HCT116 (cell line): ENCODE measurements at regions not wholly inside any gene's neighbourhood (a gene's known extent, or its start where the extent isn't known, plus 50 kb on each side); places are given as distances from the start of the nearest gene placed in this dataset.

Experiments used
- ATAC-seq: fragments of 200-7000 bp; cut with Tn5 transposase; 2 replicates; pipeline ENCODE4 v1.9.1; 2020; ENCODE audit warnings: mild to moderate bottlenecking, moderate library complexity
- BruUV-seq: library from RNA; stranded (reverse); fragments of 400-500 nt; replicated peaks from 2 replicates; lab custom pipeline; 2021; lab: Mats Ljungman, UMichigan
- CTCF ChIA-PET: fragments of 300-600 bp; sonication (Branson Sonifier 250); formaldehyde crosslinking; loops from one replicate; lab custom pipeline; 2021; ENCODE audit warnings: antibody characterized with exemption; lab: Charles Lee
- POLR2A ChIA-PET: fragments of 300-600, 350-600 bp; sonication (Branson Sonifier 250); formaldehyde crosslinking; loops from one replicate; lab custom pipeline; 2021; ENCODE audit warnings: antibody characterized with exemption; lab: Charles Lee
- RAD21 ChIA-PET, 2 experiments: fragments of 300-600 bp; sonication (Branson Sonifier 250); formaldehyde crosslinking; loops; one replicate each; lab custom pipeline; 2023; ENCODE audit warnings: low total read pairs in 2 of 2; ENCODE audit not compliant: uncharacterized antibody in 2 of 2, unreplicated experiment in 2 of 2, low non-redundant PET in 1 of 2; lab: Charles Lee
- DNase-seq: peaks from one replicate; pipeline ENCODE4 v3.0.0-alpha.2; 2010; ENCODE audit warnings: low read depth, low spot score
- H2AFZ ChIP-seq: fragments of 200-600 bp; shearing (Covaris generic), sonication (generic); 2 replicates; pipeline ENCODE4 v1.6.1; 2017; ENCODE audit warnings: low read depth, mixed run types, mixed read lengths, antibody characterized with exemption, low read length; ENCODE audit not compliant: poor library complexity, severe bottlenecking
- H3K27ac ChIP-seq: 2 replicates; pipeline ENCODE4 v1.5.1; 2012; ENCODE audit warnings: low read depth, low read length
- H3K27me3 ChIP-seq: fragments of 200-600 bp; sonication (generic); 2 replicates; pipeline ENCODE4 v1.6.1; 2016; ENCODE audit warnings: mixed run types, low read length, mixed read lengths; ENCODE audit not compliant: insufficient read depth
- H3K36me3 ChIP-seq, 2 experiments: fragments of 200-500 bp in 1 of 2; fragments of 200-600 bp in 1 of 2; sonication (Bioruptor generic) in 1 of 2; sonication (generic) in 1 of 2; 2 replicates each; pipeline versions ENCODE4 v1.5.1 to v1.6.1; 2014 to 2016; ENCODE audit warnings: low read length in 2 of 2, inconsistent platforms in 1 of 2, mixed read lengths in 1 of 2, mixed run types in 1 of 2; ENCODE audit not compliant: insufficient read depth in 2 of 2, control insufficient read depth in 1 of 2
- H3K4me1 ChIP-seq, 2 experiments: fragments of 200-600 bp in 1 of 2; sonication (generic) in 1 of 2; 2 replicates each; pipeline versions ENCODE4 v1.5.1 to v1.6.1; 2012 to 2017; ENCODE audit warnings: low read length in 2 of 2, inconsistent platforms in 1 of 2, mild to moderate bottlenecking in 1 of 2, mixed read lengths in 1 of 2, mixed run types in 1 of 2, moderate library complexity in 1 of 2; ENCODE audit not compliant: insufficient read depth in 2 of 2, control insufficient read depth in 1 of 2
- H3K4me2 ChIP-seq: fragments of 200-600 bp; sonication (generic); 2 replicates; pipeline ENCODE4 v1.6.1; 2017; ENCODE audit warnings: mixed run types, low read length, mixed read lengths
- H3K4me3 ChIP-seq, 2 experiments: fragments of 200-600 bp in 1 of 2; sonication (generic) in 1 of 2; replicated peaks in 1 of 2; 2 replicates each; pipeline ENCODE4 v1.5.1; 2011 to 2016; ENCODE audit warnings: low read length in 2 of 2, control low read depth in 1 of 2, low read depth in 1 of 2, mild to moderate bottlenecking in 1 of 2, mixed read lengths in 1 of 2, mixed run types in 1 of 2
- H3K79me2 ChIP-seq: fragments of 200-600 bp; sonication (generic); 2 replicates; pipeline ENCODE4 v1.6.1; 2017; ENCODE audit warnings: mild to moderate bottlenecking, mixed run types, low read length, moderate library complexity, mixed read lengths; ENCODE audit not compliant: insufficient read depth
- H3K9ac ChIP-seq: fragments of 200-600 bp; sonication (generic); 2 replicates; pipeline ENCODE4 v1.6.1; 2016; ENCODE audit warnings: low read length, mixed read lengths
- H3K9me2 ChIP-seq: fragments of 200-600 bp; sonication (generic), shearing (Covaris generic); 2 replicates; pipeline ENCODE4 v1.6.1; 2017; ENCODE audit warnings: mixed run types, mild to moderate bottlenecking, moderate library complexity; ENCODE audit not compliant: insufficient read depth
- H3K9me3 ChIP-seq, 2 experiments: fragments of 200-500 bp in 1 of 2; fragments of 200-600 bp in 1 of 2; sonication (Bioruptor generic) in 1 of 2; sonication (generic) in 1 of 2; 2 replicates each; pipeline ENCODE4 v1.6.1; 2014 to 2017; ENCODE audit warnings: low read length in 2 of 2, mixed read lengths in 2 of 2, inconsistent platforms in 1 of 2, low read depth in 1 of 2, mild to moderate bottlenecking in 1 of 2, mixed run types in 1 of 2, moderate library complexity in 1 of 2; ENCODE audit not compliant: control insufficient read depth in 1 of 2, insufficient read depth in 1 of 2
- H4K20me1 ChIP-seq: fragments of 200-600 bp; sonication (generic), shearing (Covaris generic); 2 replicates; pipeline ENCODE4 v1.6.1; 2017; ENCODE audit warnings: mixed run types, mild to moderate bottlenecking, moderate library complexity; ENCODE audit not compliant: insufficient read depth
- ATF3 ChIP-seq: IDR thresholded peaks from 2 replicates; pipeline ENCODE4 v1.6.1; 2012
- CBX3 ChIP-seq: IDR thresholded peaks from 2 replicates; pipeline ENCODE4 v1.6.1; 2012; ENCODE audit warnings: low read depth
- JUND ChIP-seq: IDR thresholded peaks from 2 replicates; pipeline ENCODE4 v1.6.1; 2012
- POLR2AphosphoS5 ChIP-seq: IDR thresholded peaks from 2 replicates; pipeline ENCODE4 v1.6.1; 2011; ENCODE audit warnings: mild to moderate bottlenecking, low read depth, low read length, moderate library complexity
- REST ChIP-seq: IDR thresholded peaks from 2 replicates; pipeline ENCODE4 v1.6.1; 2012; ENCODE audit warnings: low read depth
- SIN3A ChIP-seq: IDR thresholded peaks from 2 replicates; pipeline ENCODE4 v1.6.1; 2012; ENCODE audit warnings: low read depth
- SP1 ChIP-seq: IDR thresholded peaks from 2 replicates; pipeline ENCODE4 v1.6.1; 2012; ENCODE audit warnings: low read depth
- SRF ChIP-seq: IDR thresholded peaks from 2 replicates; pipeline ENCODE4 v1.6.1; 2012; ENCODE audit warnings: low read depth
- TCF7L2 ChIP-seq: IDR thresholded peaks from 2 replicates; pipeline ENCODE4 v1.7.0; 2011; ENCODE audit warnings: borderline replicate concordance, inconsistent platforms; ENCODE audit not compliant: insufficient read depth, insufficient read length; ENCODE audit errors: extremely low read depth
- YY1 ChIP-seq: IDR thresholded peaks from 2 replicates; pipeline ENCODE4 v1.6.1; 2011; ENCODE audit warnings: low read length, low read depth, moderate library complexity, mild to moderate bottlenecking; ENCODE audit not compliant: insufficient replicate concordance; ENCODE audit errors: extremely low read depth
- ZBTB33 ChIP-seq: IDR thresholded peaks from 2 replicates; pipeline ENCODE4 v1.6.1; 2011; ENCODE audit warnings: mild to moderate bottlenecking, low read length, moderate library complexity; ENCODE audit not compliant: insufficient replicate concordance; ENCODE audit errors: extremely low read depth
- ZFX ChIP-seq: fragments of 450-650 bp; IDR thresholded peaks from 2 replicates; pipeline ENCODE4 v1.6.1; 2017
- ZNF274 ChIP-seq: fragments of 200-500 bp; sonication (Bioruptor generic); IDR thresholded peaks from 2 replicates; pipeline ENCODE4 v1.6.1; 2014; ENCODE audit warnings: mild to moderate bottlenecking, low read depth, low read length, inconsistent platforms
- intact Hi-C: fragments of 100-400 bp; cut with micrococcal nuclease; formaldehyde crosslinking; loops from 2 replicates; pipeline ENCODE4 v1.10.0; 2022

DNA sequence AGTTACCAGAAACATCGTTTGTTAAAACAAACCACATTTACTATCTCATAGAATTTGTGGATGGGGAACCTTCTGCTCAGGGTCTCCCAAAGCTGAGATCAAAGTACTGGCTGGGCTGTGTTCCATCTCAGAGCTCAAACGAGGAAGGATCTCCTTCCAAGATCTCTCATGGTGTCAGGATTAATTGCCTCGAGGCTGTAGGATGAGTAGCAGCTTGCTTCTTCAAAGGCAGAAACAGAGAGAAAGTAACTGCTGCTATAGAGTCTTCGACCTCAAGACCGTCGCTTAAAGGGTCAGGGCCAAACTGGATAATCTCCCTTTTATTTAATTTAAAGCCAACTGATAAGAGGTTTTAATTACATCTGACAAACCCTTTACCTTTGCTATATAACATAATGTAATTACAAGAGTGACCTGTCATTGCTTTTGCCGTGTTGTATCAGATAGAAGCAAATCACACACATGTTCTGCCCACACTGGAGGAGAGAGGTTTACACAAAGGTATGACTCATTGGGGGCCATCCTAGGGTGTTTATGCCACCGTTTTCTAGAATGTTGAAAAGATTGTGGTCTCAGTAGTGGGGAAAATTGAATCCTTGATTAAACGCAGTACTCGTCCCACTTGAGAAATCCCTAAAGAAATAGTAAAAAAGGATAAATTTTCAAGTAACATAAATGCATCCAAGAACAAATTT is 868.8 kb upstream of the TMEM132C start:
- DNase-seq: no peak
- Histone ChIP-seq H3K79me2 (no peaks in the 10 kb centered on the region), H3K9ac (no peak overlapping the region), H3K27ac (no peak overlapping the region), H3K27me3 (no peaks in the 10 kb centered on the region), H4K20me1 (no peaks in the 10 kb centered on the region), H3K4me2 (no peak overlapping the region), H2AFZ (no peak overlapping the region), H3K9me3 (no peaks in the 10 kb centered on the region), H3K9me2 (no peaks in the 10 kb centered on the region), H3K36me3 (no peaks in the 10 kb centered on the region), H3K4me3 (no peak overlapping the region), H3K4me1 (0 out of 4 replicates have a peak, but pooled peaks cover 0 to 4% of the 10 kb centered on the region in 2 experiments)
- ChIA-PET RAD21 (no interaction called here), CTCF (no interaction called here), POLR2A (no interaction called here)
- BruUV-seq: no TSS peak
- no peak for TF ChIP-seq TCF7L2
- no peak for TF ChIP-seq ATF3
- no peak for TF ChIP-seq SP1
- TF ChIP-seq POLR2AphosphoS5: no peak
- TF ChIP-seq CBX3: no peak
- no peak for TF ChIP-seq YY1
- TF ChIP-seq ZNF274: no peak
- TF ChIP-seq ZBTB33: no peak
- no peak for TF ChIP-seq SIN3A
- no peak for TF ChIP-seq ZFX
- TF ChIP-seq JUND: no peak
- TF ChIP-seq REST: no peak
- TF ChIP-seq SRF: no peak
- ATAC-seq: no peak
- intact Hi-C loops: no loop called here
